ENCODE measurements at regions not wholly inside any gene's neighbourhood (a gene's known extent, or its start where the extent isn't known, plus 50 kb on each side); places are given as distances from the start of the nearest gene placed in this dataset.

GRCh38 chr15:38860253-38860652 is 295.6 kb upstream of the RASGRP1 start (continued):
- TF ChIP-seq SIX5 (IDR thresholded peaks at IDR 0.05; ENCODE audit: low read depth, low read length) = no peak
- TF ChIP-seq HDAC6 (IDR thresholded peaks at IDR 0.05; ENCODE audit: low read depth, low read length) = no peak
- no peak for TF ChIP-seq PHF8 (conservative IDR thresholded peaks at IDR 0.05; ENCODE audit: low read depth, low read length)
- no peak for TF ChIP-seq CHD7 (IDR thresholded peaks at IDR 0.05; ENCODE audit: insufficient replicate concordance, low read length)
- no peak for TF ChIP-seq CHD2 (IDR thresholded peaks at IDR 0.05; ENCODE audit: low read length)
